Lower leg skin (tissue), 3 donors: ENCODE measurements at regions not wholly inside any gene's neighbourhood (a gene's known extent, or its start where the extent isn't known, plus 50 kb on each side); places are given as distances from the start of the nearest gene placed in this dataset.

ENCODE experiments used
- CTCF ChIP-seq, 3 donors: fragments of 450-650 bp; IDR thresholded peaks; one replicate each; pipeline ENCODE4 v1.5.1; 2016; ENCODE audit warnings: antibody characterized with exemption in 3 of 3, mild to moderate bottlenecking in 3 of 3, moderate library complexity in 2 of 3
- POLR2A ChIP-seq, 2 donors: fragments of 450-650 bp; IDR thresholded peaks; one replicate each; pipeline ENCODE4 v1.6.1; 2016 to 2017; ENCODE audit warnings: antibody characterized with exemption in 2 of 2, mild to moderate bottlenecking in 1 of 2, moderate library complexity in 1 of 2

- TF ChIP-seq CTCF (IDR thresholded peaks at IDR 0.05) = no peak
- TF ChIP-seq POLR2A (IDR thresholded peaks at IDR 0.05) = no peak
Measured at GRCh38 chr6:156599978-156600590, 177.1 kb upstream of the ARID1B start.
